ENCODE measurements at regions not wholly inside any gene's neighbourhood (a gene's known extent, or its start where the extent isn't known, plus 50 kb on each side); places are given as distances from the start of the nearest gene placed in this dataset.

DNA sequence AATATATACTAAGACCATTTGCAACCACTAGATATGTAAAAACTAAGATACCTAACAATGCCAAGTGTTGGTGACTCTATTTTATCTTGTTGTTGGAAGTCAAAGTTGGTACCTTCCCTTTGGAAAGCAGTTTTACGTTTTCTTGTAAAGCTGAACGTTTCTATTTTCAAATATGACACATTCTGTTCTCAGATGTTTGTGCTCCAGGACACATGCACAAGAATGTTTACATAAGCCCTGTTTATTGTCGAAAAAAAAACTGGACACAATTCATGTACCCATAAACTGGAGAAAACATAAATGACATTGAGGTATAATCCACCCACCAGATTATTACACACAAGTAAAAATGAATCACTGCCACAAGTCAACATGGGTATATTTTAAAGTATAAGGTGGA lies 967.4 kb downstream of the BCL11B start:
- no peak for TF ChIP-seq POLR2A (IDR thresholded peaks at IDR 0.05)
- TF ChIP-seq, protein P1, sequence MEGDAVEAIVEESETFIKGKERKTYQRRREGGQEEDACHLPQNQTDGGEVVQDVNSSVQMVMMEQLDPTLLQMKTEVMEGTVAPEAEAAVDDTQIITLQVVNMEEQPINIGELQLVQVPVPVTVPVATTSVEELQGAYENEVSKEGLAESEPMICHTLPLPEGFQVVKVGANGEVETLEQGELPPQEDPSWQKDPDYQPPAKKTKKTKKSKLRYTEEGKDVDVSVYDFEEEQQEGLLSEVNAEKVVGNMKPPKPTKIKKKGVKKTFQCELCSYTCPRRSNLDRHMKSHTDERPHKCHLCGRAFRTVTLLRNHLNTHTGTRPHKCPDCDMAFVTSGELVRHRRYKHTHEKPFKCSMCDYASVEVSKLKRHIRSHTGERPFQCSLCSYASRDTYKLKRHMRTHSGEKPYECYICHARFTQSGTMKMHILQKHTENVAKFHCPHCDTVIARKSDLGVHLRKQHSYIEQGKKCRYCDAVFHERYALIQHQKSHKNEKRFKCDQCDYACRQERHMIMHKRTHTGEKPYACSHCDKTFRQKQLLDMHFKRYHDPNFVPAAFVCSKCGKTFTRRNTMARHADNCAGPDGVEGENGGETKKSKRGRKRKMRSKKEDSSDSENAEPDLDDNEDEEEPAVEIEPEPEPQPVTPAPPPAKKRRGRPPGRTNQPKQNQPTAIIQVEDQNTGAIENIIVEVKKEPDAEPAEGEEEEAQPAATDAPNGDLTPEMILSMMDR (IDR thresholded peaks at IDR 0.05): no peak
